Testis (tissue), 2 donors: ENCODE measurements at regions not wholly inside any gene's neighbourhood (a gene's known extent, or its start where the extent isn't known, plus 50 kb on each side); places are given as distances from the start of the nearest gene placed in this dataset.

Experiments used
- DNase-seq: peaks from one replicate; pipeline ENCODE4 v3.0.0-alpha.2; 2019
- H3K27ac ChIP-seq, 2 donors: fragments of 200-600 bp; sonication (generic); one replicate each; pipeline ENCODE4 v1.5.1; 2019
- H3K27me3 ChIP-seq: fragments of 200-600 bp; sonication (generic); one replicate; pipeline ENCODE4 v1.5.1; 2019
- H3K36me3 ChIP-seq: fragments of 200-600 bp; sonication (generic); one replicate; pipeline ENCODE4 v1.5.1; 2017; ENCODE audit warnings: low read depth; ENCODE audit errors: missing control alignments
- H3K4me1 ChIP-seq: fragments of 200-600 bp; sonication (generic); one replicate; pipeline ENCODE4 v1.5.1; 2019
- H3K4me3 ChIP-seq, 2 donors: fragments of 200-600 bp; sonication (generic); one replicate each; pipeline ENCODE4 v1.5.1; 2017 to 2019
- H3K9me3 ChIP-seq: fragments of 200-600 bp; sonication (generic); one replicate; pipeline ENCODE4 v1.5.1; 2017
- POLR2A ChIP-seq: fragments of 450-650 bp; IDR thresholded peaks from one replicate; pipeline ENCODE4 v1.6.1; 2017; ENCODE audit warnings: antibody characterized with exemption, mild to moderate bottlenecking, moderate library complexity
- WGBS, 2 donors: methylation state at CpG; one replicate each; pipeline ENCODE4 v1.1.5; 2018; 5-methylcytosine and 5-hydroxymethylcytosine counted together
- intact Hi-C: fragments of 100-400 bp; cut with DNase I; formaldehyde crosslinking; loops from one replicate; pipeline ENCODE4 v1.15.1; 2023; ENCODE audit warnings: low total_unique reads
- TF ChIP-seq, protein P1 (sequence below), 3 experiments: fragments of 450-650 bp in 2 of 3; fragments of 200-600 bp in 1 of 3; sonication (generic) in 1 of 3; IDR thresholded peaks; one replicate each; pipeline ENCODE4 v1.5.1; 2016 to 2019; ENCODE audit warnings: antibody characterized with exemption in 3 of 3, mild to moderate bottlenecking in 2 of 3, moderate library complexity in 1 of 3

DNA sequence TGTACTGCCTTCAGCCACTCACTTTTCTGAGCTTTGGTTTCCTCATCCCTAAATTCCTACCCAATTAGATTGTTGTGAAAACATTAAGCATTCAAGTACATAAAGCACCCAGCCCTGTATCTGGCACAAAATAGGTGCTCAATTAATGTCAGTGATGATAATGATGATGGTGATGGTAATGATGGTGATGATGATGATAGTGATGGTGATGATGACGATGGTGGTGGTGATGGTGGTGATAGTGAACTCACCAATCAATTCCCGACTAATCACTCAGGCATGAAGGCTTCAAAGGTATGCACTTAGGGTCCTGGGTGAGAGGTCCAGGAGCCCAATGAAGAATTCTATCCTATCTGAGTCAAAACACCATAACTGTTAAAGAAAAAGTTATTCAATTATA lies 383.5 kb downstream of the MATN1 start:
- Histone ChIP-seq H3K4me3 (no peak overlapping the region), H3K27ac (no peak overlapping the region), H3K9me3 (no peaks in the 10 kb centered on the region), H3K36me3 (no peaks in the 10 kb centered on the region), H3K27me3 (no peaks in the 10 kb centered on the region), H3K4me1 (no peaks in the 10 kb centered on the region)
- TF ChIP-seq, protein P1, sequence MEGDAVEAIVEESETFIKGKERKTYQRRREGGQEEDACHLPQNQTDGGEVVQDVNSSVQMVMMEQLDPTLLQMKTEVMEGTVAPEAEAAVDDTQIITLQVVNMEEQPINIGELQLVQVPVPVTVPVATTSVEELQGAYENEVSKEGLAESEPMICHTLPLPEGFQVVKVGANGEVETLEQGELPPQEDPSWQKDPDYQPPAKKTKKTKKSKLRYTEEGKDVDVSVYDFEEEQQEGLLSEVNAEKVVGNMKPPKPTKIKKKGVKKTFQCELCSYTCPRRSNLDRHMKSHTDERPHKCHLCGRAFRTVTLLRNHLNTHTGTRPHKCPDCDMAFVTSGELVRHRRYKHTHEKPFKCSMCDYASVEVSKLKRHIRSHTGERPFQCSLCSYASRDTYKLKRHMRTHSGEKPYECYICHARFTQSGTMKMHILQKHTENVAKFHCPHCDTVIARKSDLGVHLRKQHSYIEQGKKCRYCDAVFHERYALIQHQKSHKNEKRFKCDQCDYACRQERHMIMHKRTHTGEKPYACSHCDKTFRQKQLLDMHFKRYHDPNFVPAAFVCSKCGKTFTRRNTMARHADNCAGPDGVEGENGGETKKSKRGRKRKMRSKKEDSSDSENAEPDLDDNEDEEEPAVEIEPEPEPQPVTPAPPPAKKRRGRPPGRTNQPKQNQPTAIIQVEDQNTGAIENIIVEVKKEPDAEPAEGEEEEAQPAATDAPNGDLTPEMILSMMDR (IDR thresholded peaks at IDR 0.05): no peak
- no peak for TF ChIP-seq POLR2A
- WGBS, 2 donors: 84 to 89% methylated on average over 2 of the region's 2 CpGs
- intact Hi-C loops: no loop called here
- DNase-seq: no peak

DNA sequence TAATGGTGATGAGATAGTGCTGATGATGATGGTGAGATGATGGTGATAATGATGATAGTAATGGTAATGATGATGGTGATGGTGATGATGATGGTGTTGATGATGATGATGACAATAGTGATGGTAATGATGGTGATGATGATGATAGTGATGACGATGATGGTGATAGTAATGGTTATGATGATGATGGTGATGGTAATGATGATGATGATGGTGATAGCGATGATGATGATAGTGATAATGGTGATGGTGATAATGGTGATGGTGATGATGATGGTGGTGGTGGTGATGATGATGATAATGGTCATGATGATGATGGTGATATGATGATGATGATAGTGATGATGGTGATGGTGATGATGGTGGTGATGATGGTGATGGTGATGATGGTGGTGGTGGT lies 384.6 kb downstream of the MATN1 start:
- H3K9me3 ChIP-seq: no peaks in the 10 kb centered on the region
- no peak for DNase-seq
- H3K27ac ChIP-seq: no peak overlapping the region
- no peak for TF ChIP-seq POLR2A
- TF ChIP-seq, protein P1 (IDR thresholded peaks at IDR 0.05): no peak
- 88 to 93% methylated on average over 2 of the region's 2 CpGs for WGBS, 2 donors
- intact Hi-C loops: no loop called here
- no peak overlapping the region for H3K4me3 ChIP-seq
- H3K27me3 ChIP-seq: no peaks in the 10 kb centered on the region
- H3K4me1 ChIP-seq: no peaks in the 10 kb centered on the region
- no peaks in the 10 kb centered on the region for H3K36me3 ChIP-seq

DNA sequence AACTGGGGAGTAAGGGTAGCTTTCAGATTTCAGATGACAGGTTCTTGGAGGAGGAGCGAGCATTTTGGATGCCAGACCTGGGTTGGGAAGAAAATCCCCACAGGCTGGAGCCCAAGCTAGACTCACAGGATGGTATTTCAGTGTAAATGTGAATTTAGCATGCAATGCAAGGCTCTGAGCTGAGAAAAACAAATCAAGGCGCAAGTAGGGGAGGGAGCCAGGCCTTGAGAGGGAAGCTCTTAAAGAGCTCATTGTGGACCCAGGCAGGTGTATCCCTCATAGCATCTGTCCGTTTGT lies 386.1 kb downstream of the MATN1 start:
- no peaks in the 10 kb centered on the region for H3K36me3 ChIP-seq
- H3K9me3 ChIP-seq: no peaks in the 10 kb centered on the region
- no peaks in the 10 kb centered on the region for H3K27me3 ChIP-seq
- H3K4me1 ChIP-seq: no peaks in the 10 kb centered on the region
- 79 to 82% methylated on average over 3 of the region's 3 CpGs for WGBS, 2 donors
- intact Hi-C loops: no loop called here
- no peak overlapping the region for H3K27ac ChIP-seq
- TF ChIP-seq, protein P1 (IDR thresholded peaks at IDR 0.05): no peak
- TF ChIP-seq POLR2A: no peak
- no peak overlapping the region for H3K4me3 ChIP-seq
- DNase-seq: no peak

DNA sequence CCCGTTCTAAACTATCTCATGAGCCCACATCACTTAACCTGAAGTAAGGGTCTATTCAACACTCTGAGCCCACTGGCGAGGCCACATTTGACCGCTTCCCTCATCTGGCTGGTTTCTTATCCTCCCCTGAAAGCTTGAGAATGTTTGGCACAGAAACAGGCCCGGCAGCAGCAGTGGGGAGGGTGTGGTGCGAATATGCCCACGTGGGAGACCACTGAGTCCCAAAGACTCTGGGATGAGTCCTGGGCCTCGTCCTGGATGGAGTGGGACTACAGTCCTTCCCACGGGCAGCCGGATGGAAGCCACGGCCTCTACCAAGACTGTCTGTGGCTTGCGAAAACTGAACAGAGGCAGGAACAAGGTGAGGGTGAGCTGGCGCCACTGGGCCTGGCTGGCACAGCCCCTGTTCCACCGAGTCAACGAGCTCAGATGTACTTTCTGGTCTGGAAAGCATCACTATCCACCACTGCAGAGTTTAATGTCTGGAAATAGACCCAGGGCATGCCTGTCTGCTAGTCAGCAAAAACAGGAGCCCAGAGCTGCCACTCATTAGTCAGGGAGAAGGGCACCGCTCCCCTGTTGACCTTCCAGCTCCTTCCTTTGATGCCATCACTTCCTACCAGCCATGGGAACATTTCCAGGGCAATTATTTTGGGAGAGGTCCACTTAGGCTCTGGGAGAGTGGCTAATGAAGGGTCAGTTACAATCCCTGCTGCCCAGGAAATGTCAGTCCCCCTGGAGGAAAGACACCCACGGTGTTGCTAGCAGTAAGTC lies 386.6 kb downstream of the MATN1 start:
- no peak for TF ChIP-seq POLR2A
- TF ChIP-seq, protein P1 (IDR thresholded peaks at IDR 0.05): no peak
- 76 to 83% methylated on average over 10 to 16 of the region's 16 CpGs for WGBS, 2 donors
- no peak overlapping the region for H3K27ac ChIP-seq
- H3K4me3 ChIP-seq: no peak overlapping the region
- intact Hi-C loops: no loop called here
- no peaks in the 10 kb centered on the region for H3K36me3 ChIP-seq
- H3K27me3 ChIP-seq: no peaks in the 10 kb centered on the region
- DNase-seq: no peak
- no peaks in the 10 kb centered on the region for H3K9me3 ChIP-seq
- H3K4me1 ChIP-seq: no peaks in the 10 kb centered on the region

DNA sequence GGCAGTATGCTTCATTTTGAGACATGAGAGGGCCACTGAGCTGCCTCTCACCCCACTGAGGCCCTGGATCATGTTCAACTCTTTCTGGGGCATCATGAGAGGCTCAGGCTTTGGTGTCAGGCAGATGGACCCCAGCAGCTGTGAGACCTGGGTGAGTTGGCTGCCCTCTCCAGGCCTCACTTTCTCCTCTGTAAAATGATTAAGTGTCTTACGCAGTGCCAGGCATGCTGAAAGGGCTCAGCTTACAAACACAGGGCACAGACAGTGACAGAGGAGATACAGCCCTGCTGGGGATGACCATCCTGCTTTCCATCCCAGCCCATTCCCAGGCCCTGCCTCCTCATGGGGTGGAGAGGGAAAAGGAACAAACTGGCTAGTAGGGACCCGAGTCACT lies 387.4 kb downstream of the MATN1 start:
- H3K27ac ChIP-seq: no peak overlapping the region
- no peak overlapping the region for H3K4me3 ChIP-seq
- WGBS, 2 donors: 55 to 80% methylated on average over 2 of the region's 2 CpGs
- H3K27me3 ChIP-seq: no peaks in the 10 kb centered on the region
- H3K9me3 ChIP-seq: no peaks in the 10 kb centered on the region
- no peaks in the 10 kb centered on the region for H3K36me3 ChIP-seq
- TF ChIP-seq, protein P1 (IDR thresholded peaks at IDR 0.05): no peak
- TF ChIP-seq POLR2A: no peak
- DNase-seq: no peak
- no peaks in the 10 kb centered on the region for H3K4me1 ChIP-seq
- intact Hi-C loops: no loop called here
